ENCODE measurements at regions not wholly inside any gene's neighbourhood (a gene's known extent, or its start where the extent isn't known, plus 50 kb on each side); places are given as distances from the start of the nearest gene placed in this dataset.

DNA sequence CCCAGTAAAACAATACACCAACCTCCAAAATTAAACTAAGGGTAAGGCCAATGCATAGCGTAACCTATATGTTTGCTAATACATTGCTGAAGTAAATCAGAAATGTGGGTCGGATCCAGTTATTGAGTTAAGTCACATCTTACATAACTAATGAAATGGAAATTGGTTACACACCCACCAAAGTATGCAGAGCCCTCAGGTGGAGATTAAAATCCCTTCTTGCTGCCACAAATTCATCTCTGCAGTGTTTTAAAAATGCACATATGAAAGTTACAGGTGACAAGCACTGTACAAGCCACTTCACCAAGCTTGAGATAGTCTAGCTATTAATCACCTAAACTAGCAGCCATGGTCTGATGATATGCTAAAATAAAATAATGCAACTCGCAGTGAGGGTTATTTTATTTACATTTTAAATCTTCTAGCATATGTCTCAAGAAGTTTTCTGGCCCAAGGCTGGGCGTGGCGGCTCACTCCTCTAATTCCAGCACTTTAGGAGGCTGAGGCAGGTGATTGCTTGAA is 130.6 kb downstream of the AQP9 start:
- TF ChIP-seq, protein P1, sequence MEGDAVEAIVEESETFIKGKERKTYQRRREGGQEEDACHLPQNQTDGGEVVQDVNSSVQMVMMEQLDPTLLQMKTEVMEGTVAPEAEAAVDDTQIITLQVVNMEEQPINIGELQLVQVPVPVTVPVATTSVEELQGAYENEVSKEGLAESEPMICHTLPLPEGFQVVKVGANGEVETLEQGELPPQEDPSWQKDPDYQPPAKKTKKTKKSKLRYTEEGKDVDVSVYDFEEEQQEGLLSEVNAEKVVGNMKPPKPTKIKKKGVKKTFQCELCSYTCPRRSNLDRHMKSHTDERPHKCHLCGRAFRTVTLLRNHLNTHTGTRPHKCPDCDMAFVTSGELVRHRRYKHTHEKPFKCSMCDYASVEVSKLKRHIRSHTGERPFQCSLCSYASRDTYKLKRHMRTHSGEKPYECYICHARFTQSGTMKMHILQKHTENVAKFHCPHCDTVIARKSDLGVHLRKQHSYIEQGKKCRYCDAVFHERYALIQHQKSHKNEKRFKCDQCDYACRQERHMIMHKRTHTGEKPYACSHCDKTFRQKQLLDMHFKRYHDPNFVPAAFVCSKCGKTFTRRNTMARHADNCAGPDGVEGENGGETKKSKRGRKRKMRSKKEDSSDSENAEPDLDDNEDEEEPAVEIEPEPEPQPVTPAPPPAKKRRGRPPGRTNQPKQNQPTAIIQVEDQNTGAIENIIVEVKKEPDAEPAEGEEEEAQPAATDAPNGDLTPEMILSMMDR (IDR thresholded peaks at IDR 0.05): no peak
- no peak for TF ChIP-seq POLR2A (IDR thresholded peaks at IDR 0.05)

All from ovary (tissue), 3 donors.